GM21526 (cell line): ENCODE measurements at regions not wholly inside any gene's neighbourhood (a gene's known extent, or its start where the extent isn't known, plus 50 kb on each side); places are given as distances from the start of the nearest gene placed in this dataset.
"Not testable (repeated sequence)": the region's sequence is repeated elsewhere in the genome, so short reads cannot be mapped to it uniquely, and the experiment has no call there.

Source experiments
- ATAC-seq: cut with Tn5 transposase; IDR thresholded peaks from one replicate; pipeline ENCODE4 v1.9.1; 2021; ENCODE audit warnings: moderate library complexity; ENCODE audit not compliant: unreplicated experiment, low FRiP score

DNA sequence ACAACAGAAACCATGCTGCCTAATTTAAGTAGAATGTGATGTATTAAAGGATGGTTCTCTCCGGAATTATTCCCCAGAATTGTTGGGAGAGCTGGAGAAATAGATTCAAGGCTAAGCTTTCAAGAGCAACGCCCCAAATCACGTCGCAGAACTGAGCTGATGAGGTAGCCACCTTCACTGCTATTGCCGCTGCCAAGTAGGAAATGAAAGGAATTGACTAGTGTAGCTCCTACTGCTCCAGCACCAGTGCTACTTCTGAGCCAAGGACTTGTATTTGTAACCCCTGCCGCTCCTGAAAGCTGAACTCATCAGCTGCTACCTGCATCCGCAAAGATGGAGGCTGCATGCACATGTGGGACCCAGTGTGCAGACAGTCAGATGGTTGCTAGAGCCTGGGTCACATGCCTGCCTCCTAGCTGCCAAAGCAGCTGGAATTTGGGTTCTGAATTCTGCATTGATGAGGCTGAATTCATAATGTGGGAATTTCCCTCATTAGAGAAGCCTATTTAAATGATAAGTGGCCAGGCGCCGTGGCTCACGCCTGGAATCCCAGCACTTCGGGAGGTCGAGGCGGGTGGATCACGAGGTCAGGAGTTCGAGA, 173.9 kb downstream of the PDGFRA start:
- no peak for ATAC-seq

GRCh38 chr4:54403700-54404453, 174.8 kb downstream of the PDGFRA start:
- no peak for ATAC-seq

DNA sequence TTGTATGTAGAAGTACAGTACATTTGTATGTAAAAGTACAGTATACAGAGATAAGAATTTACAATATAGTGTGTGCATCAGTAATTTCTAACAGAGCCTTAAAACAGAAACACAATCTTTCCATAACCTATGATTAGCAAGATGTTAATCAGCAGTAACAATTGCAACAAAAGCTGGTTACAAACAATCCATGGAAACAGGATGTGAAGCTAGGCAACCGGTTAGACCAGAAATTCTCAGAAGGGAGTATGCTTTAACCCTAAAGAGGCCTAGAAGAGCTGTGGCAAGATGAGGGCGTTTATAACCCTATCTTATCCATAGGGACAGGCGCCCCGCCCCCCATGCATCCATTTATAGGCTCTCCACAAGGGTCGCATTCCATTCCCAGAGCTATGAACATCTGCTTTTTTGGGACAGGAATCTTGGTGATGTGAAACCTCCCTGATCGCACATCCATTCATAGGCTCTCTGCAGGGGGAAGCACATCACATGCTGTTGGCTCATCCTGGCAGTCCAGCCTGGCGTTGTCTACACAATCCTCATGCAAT, 180.3 kb downstream of the PDGFRA start:
- ATAC-seq: not testable (repeated sequence)

DNA sequence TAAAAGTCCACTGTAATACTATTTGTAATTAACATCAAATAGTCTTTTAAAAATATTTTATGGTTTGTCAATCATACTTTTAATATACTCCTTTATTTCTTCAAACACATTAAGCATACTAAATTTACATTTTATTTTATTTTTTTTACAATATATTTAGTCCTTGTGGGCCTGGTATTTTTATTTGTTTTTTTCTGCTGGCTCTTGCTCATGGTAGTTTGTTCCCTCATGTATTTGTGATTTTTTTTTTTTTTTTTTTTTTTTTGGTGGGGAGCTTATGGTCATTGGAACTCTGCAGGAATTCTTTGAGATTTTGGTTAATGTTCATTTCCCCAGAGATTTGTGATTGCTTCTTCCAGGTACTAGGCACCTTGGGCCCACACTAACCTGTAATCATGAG, 185.5 kb downstream of the PDGFRA start:
- ATAC-seq: no peak

- no peak for ATAC-seq
Measured at GRCh38 chr4:54417476-54417875, 188.4 kb downstream of the PDGFRA start.

DNA sequence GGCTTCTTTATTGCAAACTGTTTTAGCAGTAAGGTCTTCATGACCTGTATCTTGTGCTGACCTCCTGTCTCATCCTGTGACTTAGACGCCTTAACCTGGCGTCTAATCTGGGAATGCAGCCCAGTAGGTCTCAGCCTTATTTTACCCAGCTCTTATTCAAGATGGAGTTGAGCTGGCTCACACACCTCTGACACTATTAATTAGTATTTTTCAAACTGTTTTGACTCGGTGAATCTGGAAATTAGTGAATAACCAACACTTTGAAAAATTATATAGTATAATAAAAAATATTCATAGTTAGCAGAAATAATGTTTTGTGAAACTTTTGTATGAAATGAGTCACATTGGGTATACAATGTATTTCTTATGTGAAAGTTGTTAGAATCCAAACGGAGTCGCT, 189.4 kb downstream of the PDGFRA start:
- no peak for ATAC-seq

- ATAC-seq: no peak
Measured at GRCh38 chr4:54423066-54423465, 194.0 kb downstream of the PDGFRA start.

DNA sequence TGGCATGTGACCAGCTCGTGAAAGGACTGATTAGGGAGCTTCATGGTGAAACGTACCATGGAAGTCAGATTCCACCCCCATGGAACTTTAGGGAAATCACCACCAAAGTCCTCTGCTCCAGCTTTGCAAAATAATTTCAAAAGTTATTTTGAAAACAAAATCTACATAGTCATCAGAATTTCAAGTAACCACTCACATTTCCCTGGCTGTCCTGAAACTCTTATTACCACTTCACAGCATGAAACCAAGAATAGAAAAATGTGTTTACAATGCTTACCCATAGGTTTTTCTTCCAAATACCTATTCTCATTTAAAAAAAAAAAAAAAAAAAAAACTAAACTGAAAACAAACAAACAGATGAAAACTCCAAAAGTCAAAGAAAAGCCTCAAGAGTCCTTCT, 198.7 kb downstream of the PDGFRA start:
- no peak for ATAC-seq

- no peak for ATAC-seq
Measured at GRCh38 chr4:54428940-54429339, 199.8 kb downstream of the PDGFRA start.

- ATAC-seq: no peak
Measured at GRCh38 chr4:54433686-54434085, 204.6 kb downstream of the PDGFRA start.

GRCh38 chr4:54439831-54440243, 210.7 kb downstream of the PDGFRA start:
- no peak for ATAC-seq

DNA sequence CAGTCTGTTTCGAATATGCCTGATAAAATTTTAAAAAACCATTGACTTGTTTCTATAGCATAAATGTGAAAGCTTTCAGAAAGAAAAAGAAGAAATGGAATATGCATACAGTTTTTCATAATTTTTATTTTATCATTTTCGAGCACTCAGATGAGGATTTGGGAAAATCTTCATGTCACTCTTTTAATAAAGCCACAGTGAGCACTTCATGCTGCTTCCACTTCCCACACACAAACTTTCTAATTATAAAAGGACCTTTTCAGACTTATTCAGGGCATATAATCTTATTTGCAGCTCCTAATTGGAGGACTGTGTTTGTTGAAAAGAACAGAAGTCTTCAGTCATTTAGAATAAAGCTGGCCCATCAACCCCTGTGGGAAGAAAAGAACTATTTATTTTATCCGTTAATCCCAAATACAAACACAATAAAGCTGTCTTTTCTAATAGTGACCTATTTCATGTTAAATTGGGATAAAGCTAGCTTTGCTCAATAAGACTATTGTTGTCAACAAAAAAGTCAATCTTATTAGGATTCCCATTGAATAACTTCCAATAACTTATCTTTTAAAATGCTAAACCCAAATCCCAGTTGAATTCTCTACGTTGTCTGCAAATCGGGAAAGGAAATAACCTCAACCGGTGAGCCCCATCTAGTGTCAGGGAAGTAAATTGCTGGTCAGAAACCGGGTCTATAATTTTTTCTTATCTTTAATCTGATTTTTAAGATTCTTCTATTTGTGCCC, 211.5 kb downstream of the PDGFRA start:
- no peak for ATAC-seq

DNA sequence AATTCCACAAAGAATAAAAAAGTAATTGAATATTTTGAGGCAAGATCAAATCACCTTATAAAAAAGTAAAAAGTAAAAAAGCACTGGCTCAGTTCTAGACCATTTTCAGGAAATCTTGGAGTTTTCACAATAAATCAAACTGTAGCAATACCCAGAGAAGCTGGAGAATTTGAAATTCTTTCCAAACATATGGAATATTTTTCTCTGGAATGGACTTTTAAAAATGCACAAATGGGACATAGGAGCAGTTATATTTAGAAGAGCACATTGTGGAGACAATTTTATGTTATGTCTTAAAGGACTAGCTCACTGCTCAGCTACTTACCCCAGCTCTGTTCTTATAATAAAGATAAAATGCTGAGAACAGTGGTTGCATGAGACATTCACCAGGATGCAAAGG, 211.9 kb upstream of the KIT start:
- ATAC-seq: no peak

DNA sequence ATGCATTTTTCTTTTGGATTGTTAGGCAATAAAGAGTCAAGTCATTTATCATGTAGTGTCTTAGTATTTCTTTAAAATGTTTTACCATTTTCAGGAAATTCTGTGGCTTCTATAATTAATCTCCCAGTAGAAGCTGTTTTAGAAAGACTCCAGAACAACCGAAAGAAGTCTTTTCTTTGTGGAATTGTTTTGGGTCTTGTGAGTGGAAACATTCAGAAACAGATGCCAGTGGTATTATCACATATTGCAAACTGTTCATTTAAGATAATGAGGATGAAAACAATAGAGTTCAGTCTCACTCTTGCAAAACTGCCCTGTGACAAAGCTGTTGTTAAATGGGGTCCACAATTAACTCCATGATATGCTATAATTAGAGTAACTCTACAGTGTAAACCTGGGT, 211.2 kb upstream of the KIT start:
- no peak for ATAC-seq

DNA sequence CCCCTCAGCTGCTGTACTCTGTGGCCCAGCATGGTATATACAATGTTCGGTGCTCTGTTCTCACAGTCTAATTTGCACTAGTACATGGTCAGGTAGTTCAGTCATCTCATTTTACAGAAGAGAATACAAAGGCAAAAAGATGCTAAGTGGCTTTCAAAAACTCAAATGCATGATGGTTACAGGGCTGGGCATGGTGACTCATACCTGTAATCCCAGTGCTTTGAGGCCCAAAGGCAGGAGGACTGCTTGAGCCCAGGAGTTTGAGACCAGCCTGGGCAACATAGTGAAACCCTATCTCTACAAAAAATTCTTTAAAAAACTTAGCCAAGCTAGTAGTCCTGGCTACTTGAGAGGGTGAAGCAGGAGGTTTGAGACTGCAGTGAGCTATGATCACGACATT, 210.5 kb upstream of the KIT start:
- no peak for ATAC-seq

DNA sequence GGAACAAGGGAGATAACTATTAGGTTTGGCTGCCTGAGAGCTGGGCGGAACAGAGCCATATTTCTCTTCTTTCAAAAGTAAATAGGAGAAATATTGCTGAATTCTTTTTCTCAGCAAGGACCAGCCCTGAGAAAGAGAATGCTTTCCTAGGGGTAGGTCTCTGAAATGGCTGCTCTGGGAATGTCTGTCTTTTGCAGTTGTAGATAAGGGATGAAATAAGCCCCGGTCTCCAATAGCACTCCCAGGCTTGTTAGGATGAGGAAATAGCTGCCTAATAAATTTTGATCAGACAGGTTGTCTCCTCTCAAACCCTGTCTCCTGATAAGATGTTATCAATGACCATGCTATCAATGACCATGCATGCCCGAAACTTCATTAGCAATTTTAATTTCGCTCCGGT, 207.8 kb upstream of the KIT start:
- no peak for ATAC-seq

DNA sequence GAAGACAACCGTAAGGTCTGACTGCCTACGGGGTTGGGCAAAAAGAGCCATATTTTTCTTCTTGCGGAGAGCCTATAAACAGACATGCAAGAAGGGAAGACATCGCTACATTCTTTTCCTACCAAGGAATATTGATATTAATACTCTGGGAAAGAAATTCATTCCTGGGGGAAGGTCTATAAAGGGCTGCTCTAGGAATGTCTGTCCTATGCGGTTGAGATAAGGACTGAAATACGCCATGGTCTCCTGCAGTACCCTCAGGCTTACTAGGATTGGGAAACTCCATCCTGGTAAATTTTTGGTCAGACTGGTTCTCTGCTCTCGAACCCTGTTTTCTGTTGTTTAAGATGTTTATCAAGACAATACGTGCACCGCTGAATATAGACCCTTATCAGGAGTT, 190.8 kb upstream of the KIT start:
- not testable (repeated sequence) for ATAC-seq

GRCh38 chr4:54473077-54473545, 184.6 kb upstream of the KIT start:
- no peak for ATAC-seq

DNA sequence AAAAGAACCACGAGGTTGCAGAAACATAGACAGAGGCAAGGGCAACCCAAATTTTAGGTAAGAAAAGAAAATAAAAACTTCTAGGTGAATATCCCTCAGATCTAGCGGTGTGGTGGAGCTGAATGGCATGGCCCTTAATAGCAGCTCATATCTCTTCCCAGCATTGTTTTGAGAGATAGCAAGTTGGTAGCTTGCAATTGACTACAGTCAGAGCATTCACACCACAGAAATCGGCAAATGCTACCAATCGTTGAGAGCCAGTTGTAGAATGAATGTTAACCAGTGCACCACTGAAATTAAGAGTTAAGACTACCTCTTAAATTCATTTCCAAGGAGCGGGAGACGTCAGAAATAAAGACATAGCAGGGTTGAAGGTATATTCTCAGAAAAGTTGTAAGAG, 184.0 kb upstream of the KIT start:
- no peak for ATAC-seq

- ATAC-seq: no peak
Measured at GRCh38 chr4:54475546-54475945, 182.2 kb upstream of the KIT start.

DNA sequence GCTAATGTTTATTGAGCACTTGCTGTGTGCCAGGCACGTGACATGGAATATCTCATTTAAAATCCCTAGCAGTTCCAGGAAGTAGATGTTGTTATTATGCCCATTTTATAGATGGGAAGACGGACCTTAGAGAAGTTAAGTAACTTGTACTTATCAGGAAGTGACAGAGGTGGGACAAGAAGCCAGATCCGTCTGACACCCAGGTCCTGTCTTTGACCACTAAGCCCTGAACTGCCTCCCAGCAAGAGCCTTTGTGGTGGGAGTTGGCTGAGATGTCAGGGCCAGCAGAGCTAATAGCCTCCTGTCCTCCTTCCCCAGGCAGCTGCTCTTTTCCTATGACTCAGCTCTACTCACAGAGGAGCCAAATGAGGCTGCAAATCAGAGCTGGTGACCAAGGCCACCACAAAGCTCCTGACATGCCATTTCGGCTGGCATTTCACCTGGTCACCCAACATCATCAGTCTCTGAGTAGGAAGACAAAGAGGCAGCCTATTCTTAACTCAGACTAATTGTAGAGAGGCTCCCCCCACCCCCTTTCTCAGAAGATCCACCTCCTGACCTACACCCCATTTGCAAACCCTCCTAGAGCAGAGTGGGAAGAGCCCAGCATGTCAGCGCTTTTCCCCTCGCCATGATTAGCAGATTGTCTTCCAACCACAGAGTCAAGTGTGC, 175.1 kb upstream of the KIT start:
- no peak for ATAC-seq
